CD4-positive, alpha-beta T cell treated with Interleukin-15 for 1 hour (primary cell): ENCODE measurements at regions not wholly inside any gene's neighbourhood (a gene's known extent, or its start where the extent isn't known, plus 50 kb on each side); places are given as distances from the start of the nearest gene placed in this dataset.
"Not testable (repeated sequence)": the region's sequence is repeated elsewhere in the genome, so short reads cannot be mapped to it uniquely, and the experiment has no call there.

Experiments
- DNase-seq: peaks from one replicate; pipeline ENCODE4 v3.0.0-alpha.2; 2020

DNA sequence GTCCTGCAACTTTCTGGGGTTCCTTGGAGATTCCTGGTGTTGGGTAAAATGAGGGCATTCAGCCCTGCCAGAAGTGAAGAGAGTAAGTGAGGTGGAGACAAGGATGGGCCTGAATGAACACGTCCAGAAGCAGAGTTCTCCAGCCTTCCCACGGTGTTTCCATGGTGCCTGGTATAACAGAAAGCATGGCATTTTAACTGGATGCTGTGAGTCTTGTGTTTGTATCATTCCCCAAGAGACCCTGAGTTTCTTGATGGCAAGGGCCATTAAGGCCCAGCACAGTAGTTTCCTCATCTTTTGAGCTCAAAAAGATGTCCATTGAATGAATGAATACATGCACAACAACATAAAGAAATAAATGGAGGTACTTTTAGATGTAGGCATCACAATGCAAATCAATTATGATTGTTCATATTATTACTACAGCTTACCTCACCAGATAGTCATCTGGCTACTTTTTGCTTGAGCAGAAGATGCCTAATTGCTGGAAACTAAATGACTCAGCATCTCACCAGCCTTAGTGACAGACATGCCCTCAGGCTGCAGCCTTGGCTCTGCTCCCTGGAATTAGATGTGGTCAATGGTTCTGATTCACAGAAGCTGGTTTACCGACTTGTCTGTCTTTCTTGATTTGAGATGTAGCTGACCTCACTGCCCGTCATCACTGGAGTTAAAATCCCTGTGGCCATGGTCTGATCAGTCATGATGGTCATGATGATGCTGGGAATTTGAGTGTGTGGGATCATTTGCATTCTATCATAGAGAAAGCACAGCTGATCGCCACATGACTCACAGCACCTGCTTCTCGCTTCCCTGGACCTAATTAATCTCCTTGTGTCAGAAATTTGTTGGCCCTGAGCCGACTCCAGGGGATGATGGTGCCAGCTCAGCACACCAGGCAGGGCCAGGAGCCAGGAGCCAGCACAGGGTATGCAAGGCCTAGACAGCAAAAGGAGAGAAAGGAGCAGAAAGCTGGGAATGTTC lies 83.9 kb downstream of the CXCL12 start:
- no peak for DNase-seq

DNA sequence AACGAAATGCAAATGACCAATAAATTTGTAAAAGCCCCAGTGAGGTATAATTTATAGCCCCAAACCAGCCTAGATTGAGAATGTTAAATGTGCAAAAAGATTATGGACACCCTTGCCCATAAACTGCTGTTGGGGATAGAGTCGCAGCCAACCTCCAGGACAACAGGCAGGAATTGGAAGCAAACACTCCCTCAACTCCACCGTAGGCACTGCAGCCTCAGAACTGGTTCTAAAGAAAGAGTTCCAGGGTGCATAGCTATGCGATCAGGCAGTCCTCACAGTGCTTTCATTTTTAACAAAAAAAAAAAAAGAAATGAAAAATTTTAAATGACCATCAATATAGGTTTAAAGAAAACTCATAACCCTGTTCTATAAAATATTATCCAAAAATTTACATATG lies 86.2 kb downstream of the CXCL12 start:
- no peak for DNase-seq

DNA sequence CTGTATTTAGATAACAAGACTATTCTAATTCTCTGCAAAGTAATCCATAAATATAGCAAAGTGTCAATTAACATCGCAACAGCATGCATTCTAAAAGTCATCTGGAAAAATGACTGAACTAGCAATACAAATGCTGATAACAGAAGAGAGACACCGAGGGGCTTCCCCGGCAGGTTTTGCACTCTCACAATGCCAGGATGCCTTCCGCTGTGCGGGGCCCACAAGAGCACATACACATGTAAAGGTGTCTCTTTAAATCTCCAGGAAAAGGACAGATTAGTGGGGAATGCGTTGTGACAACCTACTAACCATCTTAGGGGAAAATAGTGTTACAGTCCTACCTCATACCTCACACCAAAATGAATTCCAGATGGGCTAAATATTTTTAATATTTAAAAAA lies 86.9 kb downstream of the CXCL12 start:
- DNase-seq = no peak

DNA sequence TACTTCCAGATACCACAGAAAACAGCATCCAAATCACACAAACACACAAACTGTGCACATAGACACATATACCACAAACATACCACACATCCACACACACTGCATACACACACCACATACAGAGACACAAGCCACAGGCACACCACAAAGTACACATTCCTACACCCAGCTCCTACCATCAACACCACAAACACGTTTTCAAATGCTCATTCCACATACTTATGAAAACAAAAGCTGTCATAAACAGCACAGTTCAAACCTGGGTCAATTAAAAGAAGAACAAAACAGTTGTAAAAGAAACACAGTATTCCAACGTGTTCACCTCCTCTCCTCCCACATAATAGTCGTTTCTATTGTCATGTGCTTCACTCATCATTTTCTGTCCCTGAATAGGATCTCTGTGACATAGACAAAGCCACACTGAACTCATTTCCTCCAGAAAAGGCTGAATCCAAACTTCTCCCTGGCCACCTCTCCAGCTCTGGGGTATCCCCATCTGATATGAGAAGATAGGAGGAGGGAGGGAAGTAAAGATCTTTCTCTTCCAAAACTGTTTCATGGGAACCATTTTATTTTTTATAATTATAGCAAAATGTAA lies 89.2 kb downstream of the CXCL12 start:
- DNase-seq = no peak

DNA sequence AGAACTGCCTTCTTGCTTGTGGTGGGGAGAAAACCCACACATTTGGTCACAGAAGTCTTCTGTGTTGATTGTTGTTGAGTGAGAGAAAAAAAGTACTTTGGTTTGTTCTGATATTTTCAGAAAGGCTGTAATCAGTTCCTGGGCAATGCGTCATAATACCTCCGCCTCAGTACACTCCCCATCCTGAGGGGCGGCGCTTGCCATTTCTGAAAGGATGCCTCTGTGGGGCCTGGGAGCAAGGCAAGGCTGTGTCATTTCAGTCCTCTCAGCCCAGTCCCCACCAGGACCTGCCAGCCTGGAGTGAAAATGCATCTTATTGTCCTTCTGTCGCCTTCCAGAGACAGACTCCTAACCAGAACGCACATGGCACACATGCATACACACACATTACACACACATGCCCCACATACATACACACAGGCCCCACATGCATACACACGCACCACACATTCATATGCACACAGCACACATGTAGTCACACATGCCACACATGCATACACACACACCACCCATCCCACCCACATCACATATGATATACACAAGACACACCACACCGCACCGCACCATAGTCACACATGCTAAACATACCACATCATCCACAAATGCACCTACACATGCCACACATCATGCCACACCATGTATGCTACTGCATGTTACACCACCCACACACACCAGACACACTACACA lies 90.0 kb downstream of the CXCL12 start:
- DNase-seq = no peak

DNA sequence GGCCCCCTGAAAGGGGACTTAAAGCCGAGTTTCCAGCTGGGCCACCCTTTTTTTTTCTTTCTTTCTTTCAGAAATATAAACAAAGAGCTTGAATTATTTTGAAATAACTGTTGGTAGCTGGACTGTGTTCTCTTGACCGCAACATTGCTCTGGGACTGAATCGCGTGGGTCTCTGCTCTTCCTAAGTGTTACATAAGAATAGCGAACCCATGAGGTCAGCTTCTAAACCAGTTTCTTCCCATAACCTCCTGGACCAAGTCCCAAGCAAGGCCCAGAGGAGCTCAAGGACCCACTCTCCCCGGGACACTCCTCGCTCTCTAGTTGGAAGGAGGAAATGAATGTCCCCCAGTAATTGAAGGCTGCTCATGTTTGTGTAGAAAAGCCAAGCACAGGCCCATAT lies 91.1 kb downstream of the CXCL12 start:
- no peak for DNase-seq

DNA sequence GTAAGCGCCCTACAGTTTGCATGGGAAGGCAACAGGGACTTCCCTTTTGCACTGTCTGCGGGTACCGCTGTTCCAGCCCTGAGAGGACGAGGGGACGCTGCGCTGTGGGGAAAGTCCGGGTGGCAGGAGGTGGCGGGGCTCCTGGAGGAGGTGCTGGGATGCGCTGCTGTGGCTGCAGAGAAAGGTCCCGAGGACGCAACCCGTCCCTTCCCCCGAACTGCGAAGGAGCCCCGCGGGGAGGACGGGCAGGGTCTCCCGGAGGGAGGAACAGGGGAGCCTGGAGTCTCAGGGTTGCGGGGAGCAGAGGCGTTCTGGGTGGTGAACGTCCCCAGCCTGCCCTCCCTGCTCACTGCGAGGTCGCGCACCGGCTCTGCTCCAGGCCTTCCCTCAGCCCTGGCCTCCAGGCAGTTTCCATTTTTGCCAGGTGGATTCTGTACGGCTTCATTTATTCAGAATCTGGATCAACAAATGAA lies 91.6 kb downstream of the CXCL12 start:
- no peak for DNase-seq

DNA sequence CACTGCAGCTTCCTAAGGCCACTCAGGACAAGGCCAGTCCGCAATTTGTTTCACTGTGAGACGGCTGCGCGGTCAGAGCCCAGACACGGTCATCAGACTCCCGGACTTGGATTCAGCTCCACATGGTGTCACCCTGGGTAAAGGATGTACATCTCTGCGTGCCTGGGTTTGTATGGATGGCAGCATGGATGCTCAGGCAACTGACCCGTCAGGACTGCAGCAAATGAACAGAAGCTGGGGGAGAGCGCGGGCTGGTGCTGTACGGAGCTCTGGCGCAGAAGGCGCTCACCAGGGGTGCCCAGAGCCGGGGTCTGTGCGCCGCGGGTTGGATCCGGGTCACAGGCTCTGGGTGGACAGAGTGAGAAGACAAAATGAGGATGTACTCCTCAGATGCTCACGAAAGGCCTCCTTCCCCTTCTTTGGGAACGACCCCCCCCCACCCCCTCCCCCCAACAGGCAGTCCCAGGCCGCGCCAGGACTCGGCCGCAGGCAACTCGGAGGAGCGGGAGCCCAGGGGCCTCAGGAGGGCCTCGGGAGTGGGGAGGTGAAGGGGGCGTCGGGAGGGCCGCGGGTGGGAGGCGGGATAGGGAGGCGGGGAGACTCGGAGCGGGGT lies 92.4 kb downstream of the CXCL12 start:
- DNase-seq = no peak

DNA sequence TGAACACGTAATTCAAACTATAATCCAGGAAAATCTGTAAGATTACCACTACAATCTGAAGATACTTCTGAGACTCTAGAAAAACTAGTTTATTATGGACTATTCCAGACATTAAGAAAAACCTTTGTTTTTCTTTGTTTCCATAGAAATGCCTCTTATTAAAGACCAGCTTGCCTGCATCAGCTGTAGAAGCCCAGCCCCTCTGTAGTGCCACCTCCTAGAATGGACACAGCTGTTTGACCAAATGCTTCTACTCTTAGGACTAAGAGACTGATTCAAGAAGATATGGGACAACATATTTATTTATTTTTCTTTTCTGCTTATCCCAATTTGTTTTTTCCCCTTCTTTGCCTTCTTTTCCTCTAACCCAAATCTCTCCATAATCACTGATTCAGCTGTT lies 93.8 kb downstream of the CXCL12 start:
- no peak for DNase-seq

DNA sequence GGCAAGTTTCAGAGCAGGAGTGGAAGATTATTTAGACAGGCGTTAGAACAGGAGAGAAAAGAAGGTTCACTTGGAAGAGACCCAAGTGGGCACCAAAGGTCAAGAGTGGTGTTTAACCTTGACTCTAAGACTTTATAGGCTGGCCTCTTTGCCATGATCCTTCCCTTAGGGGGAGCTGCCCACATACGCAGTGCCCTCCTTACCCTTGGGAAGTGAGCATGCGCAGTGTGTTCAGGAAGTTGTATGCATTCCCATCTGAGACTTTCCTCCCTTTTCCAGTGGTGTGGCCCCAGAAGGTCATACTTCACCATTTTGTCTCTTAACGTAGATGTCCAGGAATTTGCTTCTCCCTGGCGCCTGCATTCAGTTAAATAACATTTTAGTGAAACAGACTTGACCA lies 95.8 kb downstream of the CXCL12 start:
- DNase-seq = no peak

DNA sequence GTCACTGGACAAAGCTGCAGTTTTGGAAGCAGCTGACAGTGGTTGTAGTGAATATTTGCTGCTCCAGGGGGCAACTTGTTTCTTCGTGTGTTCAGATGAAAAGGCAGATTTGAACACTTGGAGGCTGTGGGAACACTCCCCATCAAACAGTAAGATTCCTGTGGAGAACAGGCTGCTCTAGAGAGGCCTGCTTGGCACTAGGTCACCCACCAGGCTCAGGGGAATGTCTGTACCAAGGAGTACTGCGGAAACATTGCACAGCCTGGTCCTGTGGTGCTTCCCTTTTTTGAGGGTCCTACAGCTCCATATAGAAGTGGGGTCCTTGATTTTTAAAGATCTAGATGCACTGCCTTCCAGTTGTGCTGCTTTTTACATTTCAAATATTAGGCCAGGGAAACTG lies 97.5 kb downstream of the CXCL12 start:
- DNase-seq = no peak

DNA sequence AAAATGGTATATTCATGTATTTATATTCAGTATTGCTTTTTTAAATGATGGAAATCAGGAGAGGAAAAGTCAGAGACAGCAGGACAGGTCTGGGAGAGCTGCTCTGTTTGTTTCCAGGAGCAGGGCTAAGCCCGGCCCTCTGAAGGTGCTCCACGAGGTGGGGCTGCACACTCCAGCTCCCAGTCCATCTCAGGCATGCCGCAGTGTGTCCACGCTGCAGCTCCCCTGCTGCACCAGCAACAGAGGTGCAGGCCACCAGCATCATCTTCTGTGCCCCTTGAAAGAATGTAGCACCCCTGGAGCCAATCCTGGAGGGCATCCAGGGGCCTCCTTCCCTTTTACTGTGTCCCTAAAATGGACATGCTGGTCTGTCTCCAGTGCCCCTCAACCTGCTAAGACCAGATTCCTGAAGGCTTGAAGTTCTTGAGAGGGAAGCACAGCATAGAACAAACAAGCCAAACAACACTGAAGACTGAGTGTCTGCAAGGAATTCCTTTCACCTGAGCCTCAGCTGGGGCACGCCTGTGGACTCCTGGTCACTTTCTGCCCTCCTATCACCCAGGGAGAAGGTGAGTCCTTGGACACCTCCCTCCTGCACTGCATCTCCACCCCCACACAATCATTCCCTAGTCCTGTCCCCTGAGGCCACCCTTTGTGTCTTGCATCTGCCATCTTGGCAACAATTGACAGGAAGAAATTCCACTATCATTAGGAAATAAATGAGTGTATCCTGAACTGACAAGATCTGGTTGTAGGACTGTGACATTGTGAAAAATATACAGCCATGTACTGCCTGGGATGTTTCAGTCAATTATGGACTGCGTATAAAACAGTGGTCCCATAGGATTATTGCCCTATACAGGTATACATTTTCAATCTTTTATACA lies 100.5 kb downstream of the CXCL12 start:
- no peak for DNase-seq

DNA sequence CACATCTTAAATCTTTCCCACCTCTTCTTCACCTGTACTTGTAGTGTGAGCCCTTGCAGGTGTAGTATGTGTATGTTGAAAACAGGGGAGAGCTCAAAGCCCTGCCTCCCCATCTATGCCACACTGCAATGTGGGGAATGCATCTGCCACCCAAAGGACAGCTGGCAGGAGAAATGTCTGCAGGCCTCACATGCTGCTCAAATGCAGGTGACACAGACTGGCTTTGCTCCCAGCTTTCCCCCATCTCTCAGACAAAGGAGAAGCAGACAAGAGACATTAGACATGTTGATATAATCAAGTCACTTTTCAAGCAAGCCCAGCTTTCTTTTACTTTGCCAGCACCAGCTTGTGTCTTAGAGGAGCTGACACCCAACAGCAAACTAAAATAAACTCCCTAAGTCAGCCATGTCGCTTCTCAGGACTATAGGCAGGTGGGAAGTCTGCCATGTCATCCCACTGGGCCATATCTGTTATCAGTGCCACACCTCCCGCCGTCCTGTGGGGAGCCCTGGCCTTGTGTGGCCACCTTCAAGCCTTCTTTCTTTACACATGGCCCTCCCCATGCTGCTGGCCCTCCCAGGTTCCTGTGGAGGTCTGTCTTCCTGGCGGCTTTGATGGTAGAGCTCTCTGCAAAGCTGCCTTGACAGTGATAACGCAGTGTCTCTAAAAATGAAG lies 102.1 kb downstream of the CXCL12 start:
- DNase-seq = no peak

DNA sequence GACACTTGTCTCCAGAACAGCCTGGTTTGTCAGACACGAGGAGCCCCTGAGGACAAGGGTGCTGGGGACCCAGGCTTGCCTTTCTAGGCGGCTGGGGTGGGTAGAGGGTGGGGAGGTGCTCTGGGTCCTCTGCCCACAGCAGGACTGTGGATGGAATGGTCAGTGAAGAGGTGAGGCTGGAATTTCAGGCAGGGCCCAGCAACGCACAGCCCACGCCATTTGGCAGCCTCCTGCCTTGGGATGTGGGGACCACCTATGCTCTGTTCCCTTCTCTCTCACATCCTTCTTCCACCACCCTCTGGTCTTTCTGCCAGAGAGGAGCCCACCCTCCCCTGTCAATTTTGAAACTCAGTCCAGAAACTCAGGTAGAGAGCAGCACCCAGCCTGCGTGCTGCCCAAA lies 103.2 kb downstream of the CXCL12 start:
- DNase-seq = no peak

DNA sequence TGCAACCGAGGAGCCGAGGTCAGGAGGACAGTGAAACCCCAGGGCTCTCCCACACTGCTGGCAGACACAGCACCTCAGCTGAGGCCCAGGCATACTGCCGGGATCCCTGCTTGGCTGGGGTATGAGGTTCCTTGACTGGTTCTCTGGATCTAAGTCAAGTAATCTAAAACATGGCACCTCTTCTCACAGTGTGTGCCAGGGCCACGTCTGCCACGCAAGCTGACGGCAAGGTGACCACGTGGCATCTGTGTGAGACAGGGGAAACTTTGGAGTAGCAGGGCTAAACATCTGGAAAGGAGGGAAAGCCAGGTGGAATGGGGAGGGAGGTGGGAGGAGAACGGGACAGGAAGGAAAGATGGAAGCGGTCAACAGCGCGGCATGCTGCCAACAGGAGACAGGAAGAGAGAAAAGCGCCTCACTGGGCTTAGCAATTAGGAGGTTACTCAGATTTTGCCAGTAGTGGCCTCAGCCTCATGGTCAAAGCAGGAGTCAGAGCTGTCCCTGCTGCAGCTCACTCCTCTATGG lies 103.7 kb downstream of the CXCL12 start:
- DNase-seq = no peak

DNA sequence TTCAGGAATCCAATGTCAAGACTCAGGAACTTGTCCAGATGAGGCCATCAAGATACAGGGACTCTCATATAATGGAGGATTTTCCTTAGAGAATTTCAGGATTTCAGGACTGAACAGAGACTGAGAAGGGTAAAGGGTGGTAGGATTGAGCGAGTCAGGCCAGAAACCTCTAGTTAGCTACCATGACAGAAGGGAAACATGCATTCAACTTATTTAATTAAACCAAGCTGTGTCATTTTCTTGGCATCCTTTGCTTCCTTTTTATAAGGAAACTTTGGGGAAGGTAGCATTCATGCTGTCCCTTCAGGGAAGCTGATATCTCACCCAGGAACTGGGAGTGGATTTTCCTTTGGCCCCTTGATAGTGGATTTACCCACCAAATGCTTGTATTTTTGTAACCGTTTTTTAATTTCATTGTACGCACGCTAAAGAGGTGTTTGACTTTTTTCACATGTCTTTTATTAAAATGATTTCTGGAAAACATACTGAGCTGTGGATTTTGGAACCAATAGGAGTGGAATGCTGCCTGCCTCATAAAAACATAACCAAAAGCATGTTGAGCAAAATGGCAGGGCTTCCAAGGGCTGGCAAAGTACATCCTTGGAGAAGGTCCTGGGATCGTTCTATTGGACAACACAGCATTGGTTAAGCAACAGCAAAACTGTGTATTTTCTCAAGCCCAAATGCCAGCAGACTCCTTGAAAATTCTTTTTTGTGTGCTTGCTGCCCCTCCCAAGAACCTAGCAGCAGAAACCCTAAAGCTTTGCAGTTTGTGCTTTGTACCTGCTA lies 104.5 kb downstream of the CXCL12 start:
- DNase-seq = no peak

DNA sequence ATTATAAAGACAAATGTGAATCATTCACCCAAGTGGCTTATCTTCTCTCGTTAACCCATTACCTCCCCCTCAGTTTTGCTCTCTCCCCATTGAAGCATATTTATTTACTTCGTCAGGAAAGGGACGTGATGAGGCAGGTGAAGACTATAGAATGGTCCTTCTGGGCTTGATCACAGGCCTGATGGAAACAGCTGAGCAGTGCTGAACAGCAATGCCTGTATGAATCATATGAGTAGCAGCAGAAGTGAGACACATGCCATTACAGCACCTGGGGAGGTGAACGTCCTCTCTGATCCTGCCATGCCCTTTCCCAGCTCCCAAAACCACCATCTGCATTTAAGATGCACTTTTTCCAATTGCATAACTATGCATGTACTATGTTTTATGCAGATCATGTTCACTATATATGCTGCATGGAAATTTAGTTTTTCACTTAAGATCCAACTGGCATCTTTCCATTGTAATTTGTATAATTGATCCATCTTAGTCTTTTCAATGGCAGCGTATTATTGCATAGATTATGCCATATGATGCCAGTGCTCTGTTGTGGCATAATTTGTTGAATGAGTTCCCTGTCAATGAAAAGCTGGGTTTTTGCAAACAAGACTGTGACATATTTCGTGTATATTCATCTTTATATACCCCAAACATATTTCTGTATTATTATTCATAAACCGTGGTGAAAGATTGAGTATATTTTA lies 105.3 kb downstream of the CXCL12 start:
- no peak for DNase-seq

DNA sequence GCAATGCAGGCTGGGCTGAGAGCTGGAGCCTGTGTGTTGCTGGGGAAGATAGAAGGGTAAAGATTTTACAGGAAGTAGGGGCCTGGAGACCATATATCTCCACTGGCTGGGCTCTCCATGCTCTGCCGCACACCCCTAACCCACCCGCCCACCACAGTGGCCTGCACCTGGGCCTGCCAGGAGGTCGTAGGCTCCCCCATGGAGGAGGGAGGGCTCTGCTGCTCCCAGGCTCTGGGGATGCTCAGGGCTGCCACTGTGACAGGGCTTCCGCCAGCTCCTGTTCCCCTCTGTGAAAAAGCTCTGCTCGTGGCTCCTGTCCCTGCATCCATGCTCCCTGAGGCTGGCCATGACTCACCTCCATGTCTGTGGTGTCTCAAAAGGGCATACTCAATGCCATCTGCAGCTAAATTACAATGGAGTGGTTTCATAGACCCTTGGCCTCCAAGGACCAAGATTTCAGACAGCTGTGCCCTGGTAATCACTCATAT lies 106.0 kb downstream of the CXCL12 start:
- no peak for DNase-seq

DNA sequence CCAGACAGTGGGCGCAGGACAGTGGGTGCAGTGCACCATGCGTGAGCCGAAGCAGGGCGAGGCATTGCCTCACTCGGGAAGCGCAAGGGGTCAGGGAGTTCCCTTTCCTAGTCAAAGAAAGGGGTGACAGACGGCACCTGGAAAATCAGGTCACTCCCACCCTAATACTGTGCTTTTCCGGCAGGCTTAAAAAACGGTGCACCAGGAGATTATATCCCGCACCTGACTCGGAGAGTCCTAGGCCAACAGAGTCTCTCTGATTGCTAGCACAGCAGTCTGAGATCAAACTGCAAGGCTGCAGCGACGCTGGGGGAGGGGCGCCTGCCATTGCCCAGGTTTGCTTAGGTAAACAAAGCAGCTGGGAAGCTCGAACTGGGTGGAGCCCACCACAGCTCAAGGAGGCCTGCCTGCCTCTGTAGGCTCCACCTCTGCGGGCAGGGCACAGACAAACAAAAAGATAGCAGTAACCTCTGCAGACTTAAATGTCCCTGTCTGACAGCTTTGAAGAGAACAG lies 116.4 kb downstream of the CXCL12 start:
- not testable (repeated sequence) for DNase-seq
